ENCODE measurements at regions not wholly inside any gene's neighbourhood (a gene's known extent, or its start where the extent isn't known, plus 50 kb on each side); places are given as distances from the start of the nearest gene placed in this dataset.

- intact Hi-C loops (cut with micrococcal nuclease): no loop called here
- H3K27me3 Mint-ChIP-seq (ENCODE audit: low read depth in 2 of 2): peaks cover 0 to 5% of the 10 kb centered on the region in 2 donors
- ATAC-seq: peak in 1 of 3 donors; percentile 39
- no peak overlapping the region for H3K4me3 Mint-ChIP-seq
- no peaks in the 10 kb centered on the region for H3K4me1 ChIP-seq (ENCODE audit: control insufficient read depth, insufficient read depth, low read length)
- H3K27ac ChIP-seq (ENCODE audit: low read length): no peak overlapping the region
- H3K4me1 Mint-ChIP-seq: no peaks in the 10 kb centered on the region
- no peak overlapping the region for H3K27ac Mint-ChIP-seq
- H3K9me3 ChIP-seq (ENCODE audit: control insufficient read depth, insufficient read depth, low read length): no peaks in the 10 kb centered on the region
- no peak for DNase-seq
- no peak for TF ChIP-seq CTCF (IDR thresholded peaks at IDR 0.05)
- 62% methylated on average over 3 of the region's 3 CpGs for WGBS (ENCODE audit: insufficient coverage)
- no peaks in the 10 kb centered on the region for H3K27me3 ChIP-seq (ENCODE audit: control insufficient read depth, insufficient read depth, low read length)
- H3K36me3 ChIP-seq (ENCODE audit: control insufficient read depth, insufficient read depth, low read length): no peaks in the 10 kb centered on the region
- H3K4me3 ChIP-seq (ENCODE audit: low read length): no peak overlapping the region
- no peaks in the 10 kb centered on the region for H3K36me3 Mint-ChIP-seq
- no peaks in the 10 kb centered on the region for H3K9me3 Mint-ChIP-seq
Observed at GRCh38 chr12:127125607-127126259, 1141.2 kb upstream of the TMEM132C start.

GRCh38 chr12:127126260-127126628 lies 1140.7 kb upstream of the TMEM132C start:
- no peaks in the 10 kb centered on the region for H3K36me3 Mint-ChIP-seq
- H3K4me1 Mint-ChIP-seq: no peaks in the 10 kb centered on the region
- TF ChIP-seq CTCF (IDR thresholded peaks at IDR 0.05): no peak
- no peak for ATAC-seq
- H3K27me3 Mint-ChIP-seq (ENCODE audit: low read depth in 2 of 2): peaks cover 2 to 5% of the 10 kb centered on the region in 2 donors
- H3K9me3 ChIP-seq (ENCODE audit: control insufficient read depth, insufficient read depth, low read length): no peaks in the 10 kb centered on the region
- H3K4me1 ChIP-seq (ENCODE audit: control insufficient read depth, insufficient read depth, low read length): no peaks in the 10 kb centered on the region
- H3K27me3 ChIP-seq (ENCODE audit: control insufficient read depth, insufficient read depth, low read length): no peaks in the 10 kb centered on the region
- H3K4me3 ChIP-seq (ENCODE audit: low read length): no peak overlapping the region
- no peak overlapping the region for H3K27ac Mint-ChIP-seq
- no peaks in the 10 kb centered on the region for H3K9me3 Mint-ChIP-seq
- DNase-seq: no peak
- H3K4me3 Mint-ChIP-seq: no peak overlapping the region
- WGBS (ENCODE audit: insufficient coverage): 85% methylated on average over 2 of the region's 2 CpGs
- intact Hi-C loops (cut with micrococcal nuclease): no loop called here
- H3K36me3 ChIP-seq (ENCODE audit: control insufficient read depth, insufficient read depth, low read length): no peaks in the 10 kb centered on the region
- H3K27ac ChIP-seq (ENCODE audit: low read length): no peak overlapping the region

- Histone ChIP-seq H3K4me3 (ENCODE audit: low read length) (no peak overlapping the region), H3K27ac (ENCODE audit: low read length) (no peak overlapping the region), H3K9me3 (ENCODE audit: control insufficient read depth, insufficient read depth, low read length) (no peaks in the 10 kb centered on the region), H3K27me3 (ENCODE audit: control insufficient read depth, insufficient read depth, low read length) (no peaks in the 10 kb centered on the region), H3K36me3 (ENCODE audit: control insufficient read depth, insufficient read depth, low read length) (no peaks in the 10 kb centered on the region), H3K4me1 (ENCODE audit: control insufficient read depth, insufficient read depth, low read length) (no peaks in the 10 kb centered on the region)
- H3K4me1 Mint-ChIP-seq: no peaks in the 10 kb centered on the region
- no peaks in the 10 kb centered on the region for H3K36me3 Mint-ChIP-seq
- DNase-seq (no peak), ATAC-seq (no peak)
- H3K27ac Mint-ChIP-seq: no peak overlapping the region
- no peak for TF ChIP-seq CTCF (IDR thresholded peaks at IDR 0.05)
- 72% methylated on average over 3 of the region's 3 CpGs for WGBS (ENCODE audit: insufficient coverage)
- intact Hi-C loops (cut with micrococcal nuclease): no loop called here
- H3K9me3 Mint-ChIP-seq: no peaks in the 10 kb centered on the region
- H3K27me3 Mint-ChIP-seq (ENCODE audit: low read depth in 2 of 2): peaks cover 2 to 5% of the 10 kb centered on the region in 2 donors
- no peak overlapping the region for H3K4me3 Mint-ChIP-seq
Observed at GRCh38 chr12:127127897-127128296, 1139.1 kb upstream of the TMEM132C start.

GRCh38 chr12:127130506-127131124 lies 1136.4 kb upstream of the TMEM132C start:
- Mint-ChIP-seq H3K27me3 (ENCODE audit: low read depth in 2 of 2) (peaks cover 2 to 5% of the 10 kb centered on the region in 2 donors), H3K4me1 (no peaks in the 10 kb centered on the region), H3K27ac (no peak overlapping the region), H3K4me3 (no peak overlapping the region), H3K36me3 (no peaks in the 10 kb centered on the region), H3K9me3 (peaks cover 0 to 2% of the 10 kb centered on the region in 2 donors)
- ATAC-seq: no peak
- no peaks in the 10 kb centered on the region for H3K27me3 ChIP-seq (ENCODE audit: control insufficient read depth, insufficient read depth, low read length)
- no peak overlapping the region for H3K4me3 ChIP-seq (ENCODE audit: low read length)
- no peaks in the 10 kb centered on the region for H3K4me1 ChIP-seq (ENCODE audit: control insufficient read depth, insufficient read depth, low read length)
- DNase-seq: no peak
- no peak overlapping the region for H3K27ac ChIP-seq (ENCODE audit: low read length)
- intact Hi-C loops (cut with micrococcal nuclease): no loop called here
- WGBS (ENCODE audit: insufficient coverage): 87% methylated on average over 10 of the region's 11 CpGs
- no peak for TF ChIP-seq CTCF (IDR thresholded peaks at IDR 0.05)
- H3K36me3 ChIP-seq (ENCODE audit: control insufficient read depth, insufficient read depth, low read length): no peaks in the 10 kb centered on the region
- no peaks in the 10 kb centered on the region for H3K9me3 ChIP-seq (ENCODE audit: control insufficient read depth, insufficient read depth, low read length)

All from natural killer cell (primary cell).